CD4-positive, alpha-beta T cell (primary cell): ENCODE measurements at regions not wholly inside any gene's neighbourhood (a gene's known extent, or its start where the extent isn't known, plus 50 kb on each side); places are given as distances from the start of the nearest gene placed in this dataset.

Source experiments
- ATAC-seq: fragments of 200-7000 bp; cut with Tn5 transposase; one replicate; pipeline ENCODE4 v1.10.0; 2022; ENCODE audit warnings: mild to moderate bottlenecking; ENCODE audit not compliant: poor library complexity
- CTCF ChIA-PET: fragments of 350-600 bp; sonication (Branson Sonifier 250); formaldehyde crosslinking; loops from one replicate; lab custom pipeline; 2021; ENCODE audit warnings: antibody characterized with exemption, inconsistent platforms; lab: Charles Lee
- POLR2A ChIA-PET: fragments of 350-600 bp; sonication (Branson Sonifier 250); formaldehyde crosslinking; loops from one replicate; lab custom pipeline; 2021; ENCODE audit warnings: antibody characterized with exemption, inconsistent platforms; lab: Charles Lee
- DNase-seq, 14 experiments: peaks; one replicate each; pipeline ENCODE4 v3.0.0-alpha.2; 2013 to 2020; ENCODE audit warnings: mixed read lengths in 2 of 14
- H3K27ac ChIP-seq, 2 donors: one replicate each; pipeline versions ENCODE4 v1.5.1 to v1.7.0; 2013; ENCODE audit warnings: low read length in 2 of 2, low read depth in 1 of 2, mild to moderate bottlenecking in 1 of 2
- H3K27me3 ChIP-seq, 2 experiments: 1 replicate in 1 of 2; 2 replicates in 1 of 2; pipeline versions ENCODE4 v1.6.1 to v1.7.0; 2013; ENCODE audit warnings: low read length in 2 of 2, control low read depth in 1 of 2, mild to moderate bottlenecking in 1 of 2, moderate library complexity in 1 of 2; ENCODE audit not compliant: insufficient read depth in 2 of 2, control insufficient read depth in 1 of 2
- H3K36me3 ChIP-seq: one replicate; pipeline ENCODE4 v1.6.1; 2013; ENCODE audit warnings: low read length, control low read depth; ENCODE audit not compliant: insufficient read depth
- H3K4me1 ChIP-seq: one replicate; pipeline ENCODE4 v1.6.1; 2013; ENCODE audit warnings: low read length, control low read depth; ENCODE audit not compliant: insufficient read depth
- H3K4me3 ChIP-seq: one replicate; pipeline ENCODE4 v1.5.1; 2013; ENCODE audit warnings: mild to moderate bottlenecking, low read length, moderate library complexity
- H3K9me3 ChIP-seq, 2 experiments: 1 replicate in 1 of 2; 2 replicates in 1 of 2; pipeline versions ENCODE4 v1.6.1 to v1.7.0; 2013; ENCODE audit warnings: low read length in 2 of 2, mild to moderate bottlenecking in 2 of 2, control low read depth in 1 of 2, moderate library complexity in 1 of 2; ENCODE audit not compliant: control insufficient read depth in 1 of 2, insufficient read depth in 1 of 2
- H3K27ac Mint-ChIP-seq: one replicate; pipeline ENCODE4 v1.8.0; 2020; ENCODE audit warnings: mixed read lengths
- H3K27me3 Mint-ChIP-seq: one replicate; pipeline ENCODE4 v1.8.0; 2021; ENCODE audit warnings: mixed read lengths
- H3K36me3 Mint-ChIP-seq: one replicate; pipeline ENCODE4 v1.8.0; 2021; ENCODE audit warnings: low read depth, mixed read lengths
- H3K4me1 Mint-ChIP-seq: one replicate; pipeline ENCODE4 v1.8.0; 2021; ENCODE audit warnings: low read depth, mixed read lengths
- H3K4me3 Mint-ChIP-seq: one replicate; pipeline ENCODE4 v1.8.0; 2020; ENCODE audit warnings: mild to moderate bottlenecking, mixed read lengths
- H3K9me3 Mint-ChIP-seq: one replicate; pipeline ENCODE4 v1.8.0; 2020; ENCODE audit warnings: mixed read lengths
- intact Hi-C, 2 experiments: fragments of 100-400 bp; cut with DNase I in 1 of 2; cut with micrococcal nuclease in 1 of 2; formaldehyde crosslinking; loops; one replicate each; pipeline versions ENCODE4 v1.15.1 to v1.9.0; 2023 to 2025; cut with DNase I, micrococcal nuclease
- TF ChIP-seq, protein P1 (sequence below): fragments of 200-600 bp; IDR thresholded peaks from one replicate; pipeline ENCODE4 v1.8.0; 2022; ENCODE audit warnings: antibody characterized with exemption, mild to moderate bottlenecking

GRCh38 chr1:103997631-103998030, 247.9 kb downstream of the AMY1C start:
- H3K4me3 Mint-ChIP-seq = no peak overlapping the region
- H3K4me3 ChIP-seq = no peak overlapping the region
- intact Hi-C loops = no loop called here
- ChIA-PET POLR2A (no interaction called here), CTCF (no interaction called here)
- no peak for DNase-seq
- H3K9me3 ChIP-seq = no peaks in the 10 kb centered on the region
- no peak overlapping the region for H3K27ac Mint-ChIP-seq
- no peaks in the 10 kb centered on the region for H3K27me3 Mint-ChIP-seq
- no peak for ATAC-seq
- no peaks in the 10 kb centered on the region for H3K4me1 ChIP-seq
- H3K27me3 ChIP-seq = no peaks in the 10 kb centered on the region
- H3K4me1 Mint-ChIP-seq = no peaks in the 10 kb centered on the region
- TF ChIP-seq, protein P1, sequence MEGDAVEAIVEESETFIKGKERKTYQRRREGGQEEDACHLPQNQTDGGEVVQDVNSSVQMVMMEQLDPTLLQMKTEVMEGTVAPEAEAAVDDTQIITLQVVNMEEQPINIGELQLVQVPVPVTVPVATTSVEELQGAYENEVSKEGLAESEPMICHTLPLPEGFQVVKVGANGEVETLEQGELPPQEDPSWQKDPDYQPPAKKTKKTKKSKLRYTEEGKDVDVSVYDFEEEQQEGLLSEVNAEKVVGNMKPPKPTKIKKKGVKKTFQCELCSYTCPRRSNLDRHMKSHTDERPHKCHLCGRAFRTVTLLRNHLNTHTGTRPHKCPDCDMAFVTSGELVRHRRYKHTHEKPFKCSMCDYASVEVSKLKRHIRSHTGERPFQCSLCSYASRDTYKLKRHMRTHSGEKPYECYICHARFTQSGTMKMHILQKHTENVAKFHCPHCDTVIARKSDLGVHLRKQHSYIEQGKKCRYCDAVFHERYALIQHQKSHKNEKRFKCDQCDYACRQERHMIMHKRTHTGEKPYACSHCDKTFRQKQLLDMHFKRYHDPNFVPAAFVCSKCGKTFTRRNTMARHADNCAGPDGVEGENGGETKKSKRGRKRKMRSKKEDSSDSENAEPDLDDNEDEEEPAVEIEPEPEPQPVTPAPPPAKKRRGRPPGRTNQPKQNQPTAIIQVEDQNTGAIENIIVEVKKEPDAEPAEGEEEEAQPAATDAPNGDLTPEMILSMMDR = no peak
- H3K36me3 ChIP-seq = no peaks in the 10 kb centered on the region
- H3K27ac ChIP-seq = no peak overlapping the region
- no peaks in the 10 kb centered on the region for H3K36me3 Mint-ChIP-seq
- H3K9me3 Mint-ChIP-seq = peaks cover 9% of the 10 kb centered on the region

DNA sequence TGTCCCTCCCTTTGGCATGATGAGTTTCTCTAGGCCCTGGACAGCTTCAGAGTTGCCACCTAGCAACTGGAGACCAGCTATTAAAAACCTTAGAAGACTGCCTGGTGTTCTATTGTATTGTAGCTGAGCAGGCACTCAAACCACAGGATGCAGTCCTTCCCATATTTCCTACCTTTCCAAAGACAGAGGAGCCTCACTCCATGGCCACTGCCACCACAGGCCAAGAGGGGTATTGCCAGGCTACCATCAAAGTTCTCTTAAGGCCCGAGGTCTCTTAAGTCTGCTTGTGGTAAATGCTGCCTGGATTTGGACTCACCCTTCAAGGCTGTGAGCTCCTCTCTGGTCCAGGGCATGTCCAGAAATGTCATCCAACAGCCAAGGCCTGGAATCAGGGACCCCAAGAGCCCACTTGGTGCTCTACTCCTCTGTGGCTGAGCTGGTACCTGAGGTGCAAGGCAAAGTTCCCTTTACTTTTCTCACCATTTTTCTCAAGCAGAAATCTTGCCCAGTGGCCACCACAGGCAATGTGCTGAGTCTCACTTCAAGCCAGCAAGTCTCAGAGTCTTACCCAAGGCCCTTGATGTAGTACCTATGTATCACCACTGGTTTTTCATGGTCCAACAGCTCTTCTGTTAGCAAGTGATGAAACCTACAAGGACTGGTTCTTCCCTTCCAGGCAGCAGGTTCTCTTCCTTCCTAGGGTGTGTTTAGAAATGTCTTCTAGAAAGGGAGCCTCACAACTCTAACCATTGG, 269.4 kb downstream of the AMY1C start:
- no peaks in the 10 kb centered on the region for H3K27me3 ChIP-seq
- Mint-ChIP-seq H3K36me3 (no peaks in the 10 kb centered on the region), H3K27ac (no peak overlapping the region), H3K9me3 (peaks cover 5% of the 10 kb centered on the region), H3K27me3 (no peaks in the 10 kb centered on the region), H3K4me3 (no peak overlapping the region), H3K4me1 (no peaks in the 10 kb centered on the region)
- POLR2A ChIA-PET = no interaction called here
- CTCF ChIA-PET = no interaction called here
- H3K36me3 ChIP-seq = no peaks in the 10 kb centered on the region
- ATAC-seq = no peak
- no peak overlapping the region for H3K4me3 ChIP-seq
- peaks cover 0 to 7% of the 10 kb centered on the region in 2 experiments for H3K9me3 ChIP-seq
- no peak overlapping the region for H3K27ac ChIP-seq
- TF ChIP-seq, protein P1 = no peak
- no peak for DNase-seq
- intact Hi-C loops = no loop called here
- H3K4me1 ChIP-seq = no peaks in the 10 kb centered on the region

GRCh38 chr1:104019675-104020049, 270.0 kb downstream of the AMY1C start:
- Mint-ChIP-seq H3K27me3 (no peaks in the 10 kb centered on the region), H3K4me1 (no peaks in the 10 kb centered on the region), H3K27ac (no peak overlapping the region), H3K4me3 (no peak overlapping the region), H3K36me3 (no peaks in the 10 kb centered on the region), H3K9me3 (peaks cover 4% of the 10 kb centered on the region)
- intact Hi-C loops = no loop called here
- TF ChIP-seq, protein P1 = no peak
- ChIA-PET POLR2A (no interaction called here), CTCF (no interaction called here)
- Histone ChIP-seq H3K9me3 (peaks cover 0 to 7% of the 10 kb centered on the region in 2 experiments), H3K4me3 (no peak overlapping the region), H3K4me1 (no peaks in the 10 kb centered on the region), H3K36me3 (no peaks in the 10 kb centered on the region), H3K27me3 (no peaks in the 10 kb centered on the region), H3K27ac (no peak overlapping the region)
- ATAC-seq = no peak
- DNase-seq = no peak
